Anterior cingulate cortex (tissue), 58 donors: ENCODE measurements at regions not wholly inside any gene's neighbourhood (a gene's known extent, or its start where the extent isn't known, plus 50 kb on each side); places are given as distances from the start of the nearest gene placed in this dataset.

Source experiments
- DNase-seq, 58 donors: peaks; one replicate each; lab custom pipeline; 2025; lab: John Stamatoyannopoulos, UW

GRCh38 chr12:114873656-114874055, 189.7 kb upstream of the TBX3 start:
- DNase-seq = no peak

- no peak for DNase-seq
Measured at GRCh38 chr12:114868995-114869834, 185.2 kb upstream of the TBX3 start.

DNA sequence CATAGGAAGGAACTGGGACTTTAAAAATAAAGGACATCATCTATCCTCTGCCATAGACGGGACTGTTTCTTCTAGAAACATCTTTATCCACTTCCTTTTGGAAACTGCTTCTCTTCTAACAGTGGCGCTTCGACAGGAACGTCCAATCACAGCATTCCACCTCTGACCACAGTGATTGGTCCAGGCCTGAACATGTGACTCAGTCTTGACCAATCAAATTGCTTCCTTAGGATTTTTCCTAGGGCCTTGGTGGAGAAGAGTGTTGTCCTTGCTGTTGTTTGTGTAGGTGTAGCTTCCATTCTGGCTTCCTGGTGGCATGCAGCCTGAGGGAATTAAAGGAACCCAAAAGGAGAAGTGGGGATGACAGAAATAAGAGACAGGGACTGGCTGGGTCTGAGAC, 182.4 kb upstream of the TBX3 start:
- DNase-seq = no peak

DNA sequence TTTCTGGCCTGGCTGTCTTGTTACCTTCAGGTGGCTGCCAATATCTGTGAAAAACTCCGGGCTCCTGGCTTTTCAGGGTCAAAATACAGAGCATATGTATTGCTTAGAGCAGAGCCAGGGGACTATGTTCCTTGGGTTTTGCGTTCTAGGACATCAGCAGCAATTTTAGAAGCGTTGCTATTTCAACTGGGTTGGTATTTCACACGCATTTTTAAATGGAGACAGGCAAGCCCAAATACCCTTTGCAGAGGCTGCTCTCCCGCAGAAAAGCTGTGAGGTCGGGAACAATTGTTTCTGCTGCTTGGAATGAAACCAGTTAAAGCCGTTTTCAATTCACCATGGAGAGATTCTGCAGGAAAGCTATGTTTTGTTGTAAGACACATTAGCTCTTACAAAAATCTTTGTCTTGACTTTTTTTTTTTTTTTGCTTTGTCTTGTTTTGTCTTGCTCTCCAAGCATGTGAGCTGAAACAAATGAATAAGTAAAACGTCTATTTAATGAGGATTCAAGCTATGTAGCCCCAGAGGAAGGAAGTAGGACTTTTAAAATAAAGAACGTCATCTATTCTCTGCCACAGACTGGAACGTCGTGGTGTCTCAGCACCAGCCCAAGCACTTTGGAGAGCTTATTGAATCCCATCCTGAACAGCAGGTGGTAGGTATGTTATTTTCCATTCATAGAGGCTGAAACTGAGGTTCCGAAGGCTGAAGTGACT, 181.0 kb upstream of the TBX3 start:
- no peak for DNase-seq

GRCh38 chr12:114863911-114864310, 179.9 kb upstream of the TBX3 start:
- no peak for DNase-seq

DNA sequence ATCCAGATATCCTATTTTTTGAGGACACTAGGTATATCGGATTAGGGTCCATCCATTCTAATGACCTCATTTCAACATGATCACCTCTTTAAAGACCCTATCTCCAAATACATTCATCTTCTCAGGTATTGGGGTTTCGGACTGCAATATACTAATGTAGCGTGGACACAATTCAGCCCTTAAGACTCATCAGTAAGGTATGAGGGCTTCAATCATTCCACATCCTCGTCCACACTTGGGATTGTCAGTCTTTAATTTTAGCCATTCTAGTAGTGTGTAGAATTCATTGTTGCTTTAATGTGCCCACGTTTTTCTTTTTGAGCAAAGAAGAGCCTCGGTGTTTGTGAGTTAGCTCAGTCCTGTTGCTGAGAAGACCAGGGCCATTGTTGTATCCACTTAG, 177.0 kb upstream of the TBX3 start:
- no peak for DNase-seq

GRCh38 chr12:114858388-114859146, 174.6 kb upstream of the TBX3 start:
- DNase-seq = no peak

DNA sequence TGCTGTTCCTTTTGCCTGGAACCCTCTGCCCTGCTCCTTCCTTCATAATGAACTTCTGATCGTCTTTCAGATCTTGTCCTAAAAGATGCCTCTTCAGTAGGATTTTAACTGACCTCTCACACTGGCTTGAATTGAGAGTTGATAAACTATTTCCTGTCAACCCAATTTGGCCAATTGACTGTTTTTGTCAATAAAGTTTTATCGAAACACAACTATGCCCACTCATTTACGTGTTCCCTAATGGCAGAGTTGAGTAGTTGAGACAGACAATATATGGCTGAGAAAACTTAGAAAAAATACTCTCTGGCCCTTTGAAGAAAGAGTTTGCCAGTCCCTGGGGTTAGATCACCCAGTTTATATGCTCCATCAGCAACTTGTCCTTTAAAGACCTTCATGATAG, 171.7 kb upstream of the TBX3 start:
- DNase-seq = no peak

- no peak for DNase-seq
Measured at GRCh38 chr12:114852976-114853529, 169.1 kb upstream of the TBX3 start.

GRCh38 chr12:114851981-114852380, 168.0 kb upstream of the TBX3 start:
- DNase-seq = no peak

DNA sequence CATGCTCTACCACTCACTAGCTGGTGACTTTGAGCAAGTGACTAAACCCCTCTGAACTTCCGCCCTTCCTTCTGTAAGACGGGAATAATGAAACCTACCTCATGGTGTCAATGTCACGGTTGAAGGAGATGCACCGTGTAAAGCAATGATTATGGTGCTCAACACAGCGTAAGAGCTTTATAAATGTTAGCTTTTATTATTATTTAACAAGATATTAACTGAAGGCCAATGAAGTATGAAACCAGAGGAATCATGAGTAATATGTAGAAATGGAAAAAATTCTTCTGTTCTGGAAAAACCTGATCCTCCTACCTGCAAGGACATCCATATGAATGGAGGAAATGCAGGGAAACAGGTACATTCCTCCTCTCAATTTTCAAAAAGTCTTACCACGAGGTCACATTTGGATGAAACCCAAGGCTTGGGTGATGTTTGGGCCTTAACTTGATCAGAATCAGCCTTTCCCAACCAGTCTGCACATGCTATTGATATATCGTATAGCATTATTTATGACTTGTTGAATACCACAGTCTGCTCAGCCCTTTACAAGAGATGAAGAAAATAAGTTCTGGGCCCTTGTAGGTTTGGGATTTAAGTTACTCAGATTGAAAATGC, 166.8 kb upstream of the TBX3 start:
- no peak for DNase-seq

DNA sequence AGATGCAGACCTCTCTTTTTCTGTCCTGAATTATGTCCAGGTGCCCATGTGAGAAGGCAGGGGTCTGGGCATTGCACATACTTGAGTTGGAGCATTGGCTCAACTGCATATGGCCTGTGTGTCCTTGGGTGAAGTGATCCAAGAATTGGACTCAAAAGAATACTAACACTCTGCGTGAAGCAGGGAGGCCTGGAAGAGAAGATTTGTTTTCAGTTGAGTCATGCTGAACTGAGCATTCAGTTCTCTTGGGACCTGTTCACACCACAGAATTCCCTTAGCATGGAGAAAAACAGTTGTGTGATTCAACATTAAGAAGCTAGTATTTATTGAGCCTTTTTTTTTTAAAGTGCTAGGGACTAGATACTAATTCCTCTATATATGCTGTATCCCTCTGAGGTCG, 164.7 kb upstream of the TBX3 start:
- DNase-seq = no peak

DNA sequence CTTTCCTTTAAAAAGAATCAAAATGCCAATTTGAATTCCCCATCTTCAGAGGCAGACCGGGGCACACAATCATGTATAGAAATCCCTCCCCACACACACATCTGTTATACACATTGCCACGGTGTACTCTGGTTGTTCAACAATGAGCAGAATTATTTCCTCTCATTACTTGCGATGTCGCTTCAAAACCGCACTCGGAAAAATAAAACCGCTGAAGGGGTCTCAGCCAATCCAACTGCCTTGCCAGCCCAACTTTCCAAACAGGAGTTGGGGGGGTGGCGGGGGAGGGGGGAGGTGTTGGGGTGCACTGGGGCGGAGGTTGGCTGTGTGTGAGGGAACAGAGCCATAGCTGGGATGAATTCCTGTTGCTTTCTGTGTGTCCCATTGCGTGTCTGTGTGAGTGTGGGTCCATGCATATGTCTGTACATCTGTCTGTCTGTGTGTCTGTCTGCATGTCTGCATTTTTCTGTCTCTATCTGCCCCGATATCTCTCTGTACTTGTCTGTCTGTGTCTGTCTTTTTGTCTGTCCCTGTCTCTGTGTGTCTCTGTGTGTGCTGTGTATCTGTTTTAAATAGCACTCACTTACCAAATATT, 163.6 kb upstream of the TBX3 start:
- DNase-seq = no peak

DNA sequence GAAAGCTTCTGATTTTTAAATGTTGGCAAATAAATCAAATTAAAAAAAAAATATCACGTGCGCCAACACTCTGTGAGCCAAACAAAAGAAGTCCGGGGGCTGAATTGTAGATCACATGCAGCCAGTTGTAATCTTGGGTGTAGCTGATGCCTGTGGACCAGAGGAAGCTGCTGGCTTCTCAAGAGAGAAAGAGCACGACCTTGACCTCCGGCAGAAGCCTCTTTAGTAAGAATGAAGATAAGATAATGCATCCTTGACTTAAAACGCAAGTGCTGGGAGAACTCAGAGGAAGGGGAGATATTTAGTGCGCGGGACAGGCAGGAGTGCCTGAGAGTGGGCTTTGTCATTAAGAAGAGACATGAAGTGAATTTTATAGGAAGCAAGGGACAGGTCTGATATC, 162.8 kb upstream of the TBX3 start:
- DNase-seq = no peak

- no peak for DNase-seq
Measured at GRCh38 chr12:114841557-114842251, 157.7 kb upstream of the TBX3 start.

DNA sequence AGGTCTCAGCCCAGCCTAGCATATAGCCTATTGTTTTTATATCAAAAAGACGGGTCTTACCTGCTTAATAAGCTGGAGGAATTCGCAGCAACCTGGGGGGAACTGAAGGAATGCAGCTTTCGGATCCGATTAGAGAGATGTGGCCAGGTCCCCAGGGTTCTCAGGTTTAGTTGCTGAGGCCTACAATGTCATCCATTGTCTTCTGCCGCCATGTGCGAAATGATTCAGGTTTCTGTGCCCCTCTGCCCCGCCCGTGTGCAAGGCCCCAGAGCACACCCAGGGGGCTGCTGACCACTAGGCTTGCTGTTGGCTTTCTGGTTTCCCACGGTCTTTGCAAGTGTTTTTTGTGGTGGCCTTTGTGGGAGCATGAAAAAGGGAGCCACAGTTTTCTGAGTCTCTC, 154.5 kb upstream of the TBX3 start:
- no peak for DNase-seq

- no peak for DNase-seq
Measured at GRCh38 chr12:114836609-114837008, 152.6 kb upstream of the TBX3 start.

DNA sequence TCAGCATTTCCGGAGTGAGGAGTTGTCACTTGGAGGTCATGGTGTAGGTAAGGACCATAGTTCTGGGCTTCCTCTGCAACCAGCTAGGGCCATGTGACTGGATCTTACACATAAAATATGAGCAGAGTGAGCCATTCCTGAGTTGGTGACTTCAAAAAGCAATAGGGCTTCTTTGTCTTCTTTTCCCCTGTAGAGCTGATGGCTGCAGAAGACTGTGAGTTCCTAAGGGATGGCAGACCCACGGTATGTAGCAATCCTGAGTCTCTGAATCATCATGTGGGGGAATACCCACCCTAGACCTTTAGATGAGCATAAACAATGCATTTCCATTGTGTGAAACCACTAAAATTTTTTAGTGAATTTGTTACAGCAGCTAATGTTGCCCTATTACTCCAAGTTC, 151.1 kb upstream of the TBX3 start:
- DNase-seq = no peak

GRCh38 chr12:114834621-114835020, 150.6 kb upstream of the TBX3 start:
- DNase-seq = no peak

DNA sequence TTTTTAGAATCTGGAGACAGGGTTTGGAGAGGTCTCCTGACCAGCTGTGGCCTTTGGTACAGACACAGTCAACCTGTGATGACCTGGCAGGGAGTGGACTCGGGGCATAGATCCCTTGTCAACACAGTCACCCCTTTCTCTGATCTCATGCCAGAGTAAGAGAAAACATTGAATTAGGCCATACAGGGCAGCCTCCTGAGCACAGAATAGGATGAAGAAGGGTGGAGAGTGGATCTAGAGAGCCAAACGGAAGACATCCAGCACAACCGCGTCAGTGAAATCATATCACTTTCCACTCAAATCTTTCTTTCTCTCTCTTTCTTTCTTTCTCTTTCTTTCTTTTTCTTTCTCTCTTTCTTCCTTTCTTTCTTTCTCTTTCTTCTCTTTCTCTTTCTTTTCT, 145.9 kb upstream of the TBX3 start:
- DNase-seq = no peak
